Neural progenitor cell (in vitro differentiated cells): ENCODE measurements at regions not wholly inside any gene's neighbourhood (a gene's known extent, or its start where the extent isn't known, plus 50 kb on each side); places are given as distances from the start of the nearest gene placed in this dataset. TPM values are rescaled to one million over a fixed set of nuclear protein-coding genes. Genes with fewer than 3 reads are reported as not detected.

ENCODE experiments used
- microRNA-seq: library from miRNA; unstranded; fragments of <30 nt; microRNA quantifications from one replicate; pipeline ENCODE4, GENCODE V29; 2016
- small RNA-seq: library from RNA; depleted of rRNA; stranded (forward); fragments of <200 nt; gene quantifications from one replicate; pipeline ENCODE3, GENCODE V24; 2015

Small RNAs in the stretch of these regions (microRNA-seq; reads per million reads assigned to microRNA genes)
- gene MIR4643 = not detected

Small RNAs in the stretch of these regions (small RNA-seq; reads per million reads assigned to genes)
- gene MIR4643 (not detected), gene MTATP6P25 (not detected), gene MTCO1P56 (not detected), gene MTND4LP19 (not detected), gene RF00012 (not detected), gene RN7SL415P (not detected)
